H9 (cell line): ENCODE measurements at regions not wholly inside any gene's neighbourhood (a gene's known extent, or its start where the extent isn't known, plus 50 kb on each side); places are given as distances from the start of the nearest gene placed in this dataset.

Experiments used
- DNase-seq: peaks from one replicate; pipeline ENCODE4 v3.0.0-alpha.2; 2017
- H2AFZ ChIP-seq: one replicate; pipeline ENCODE4 v1.6.1; 2013; ENCODE audit warnings: mild to moderate bottlenecking, low read length, control low read depth, moderate library complexity
- H2AK5ac ChIP-seq: 2 replicates; pipeline ENCODE4 v1.6.1; 2013; ENCODE audit warnings: low read length, control low read depth, mixed read lengths; ENCODE audit not compliant: insufficient read length
- H2BK120ac ChIP-seq: one replicate; pipeline ENCODE4 v1.6.1; 2013; ENCODE audit warnings: low read depth, mild to moderate bottlenecking, low read length, control low read depth, inconsistent platforms; ENCODE audit not compliant: poor library complexity, severe bottlenecking
- H2BK12ac ChIP-seq: 2 replicates; pipeline ENCODE4 v1.6.1; 2013; ENCODE audit warnings: low read length, control low read depth, mixed read lengths, low read depth; ENCODE audit not compliant: insufficient read length
- H2BK15ac ChIP-seq: 2 replicates; pipeline ENCODE4 v1.6.1; 2013; ENCODE audit warnings: low read depth, low read length, control low read depth
- H2BK20ac ChIP-seq: one replicate; pipeline ENCODE4 v1.6.1; 2013; ENCODE audit warnings: low read depth, mild to moderate bottlenecking, low read length, control low read depth, inconsistent platforms; ENCODE audit not compliant: poor library complexity, severe bottlenecking
- H2BK5ac ChIP-seq: 2 replicates; pipeline ENCODE4 v1.6.1; 2013; ENCODE audit warnings: low read length, control low read depth, mixed read lengths; ENCODE audit not compliant: insufficient read length
- H3K14ac ChIP-seq: 2 replicates; pipeline ENCODE4 v1.6.1; 2013; ENCODE audit warnings: low read length, control low read depth; ENCODE audit not compliant: insufficient read depth
- H3K18ac ChIP-seq: 2 replicates; pipeline ENCODE4 v1.6.1; 2013; ENCODE audit warnings: low read depth, mild to moderate bottlenecking, mixed read lengths, low read length, control low read depth; ENCODE audit not compliant: insufficient read length
- H3K23ac ChIP-seq: 2 replicates; pipeline ENCODE4 v1.6.1; 2013; ENCODE audit warnings: low read length, control low read depth, mixed read lengths, low read depth; ENCODE audit not compliant: insufficient read length
- H3K23me2 ChIP-seq: 2 replicates; pipeline ENCODE4 v1.6.1; 2013; ENCODE audit warnings: low read depth, mild to moderate bottlenecking, mixed read lengths, low read length, control low read depth; ENCODE audit not compliant: insufficient read length, poor library complexity, severe bottlenecking
- H3K27ac ChIP-seq: 2 replicates; pipeline ENCODE4 v1.5.1; 2013; ENCODE audit warnings: low read length, control low read depth, mixed read lengths, low read depth; ENCODE audit not compliant: insufficient read length
- H3K27me3 ChIP-seq: 2 replicates; pipeline ENCODE4 v1.6.1; 2013; ENCODE audit warnings: low read length, control low read depth, inconsistent platforms; ENCODE audit not compliant: insufficient read depth
- H3K4ac ChIP-seq: 2 replicates; pipeline ENCODE4 v1.6.1; 2013; ENCODE audit warnings: low read depth, mild to moderate bottlenecking, control low read depth, inconsistent platforms, low read length, moderate library complexity
- H3K4me1 ChIP-seq: 2 replicates; pipeline ENCODE4 v1.6.1; 2013; ENCODE audit warnings: low read length, control low read depth, inconsistent platforms; ENCODE audit not compliant: insufficient read depth
- H3K4me2 ChIP-seq: 2 replicates; pipeline ENCODE4 v1.6.1; 2013; ENCODE audit warnings: low read length, control low read depth, mixed read lengths; ENCODE audit not compliant: insufficient read length, insufficient read depth
- H3K56ac ChIP-seq: 2 replicates; pipeline ENCODE4 v1.6.1; 2013; ENCODE audit warnings: low read depth, mild to moderate bottlenecking, mixed read lengths, low read length, control low read depth; ENCODE audit not compliant: insufficient read length
- H3K79me1 ChIP-seq: 2 replicates; pipeline ENCODE4 v1.6.1; 2013; ENCODE audit warnings: low read depth, mild to moderate bottlenecking, moderate library complexity, low read length, control low read depth, inconsistent platforms; ENCODE audit not compliant: insufficient read depth, poor library complexity, severe bottlenecking
- H3K79me2 ChIP-seq: 2 replicates; pipeline ENCODE4 v1.6.1; 2013; ENCODE audit warnings: low read length, control low read depth, inconsistent platforms; ENCODE audit not compliant: insufficient read depth
- H3K9ac ChIP-seq: 2 replicates; pipeline ENCODE4 v1.6.1; 2013; ENCODE audit warnings: low read length, control low read depth, mixed read lengths; ENCODE audit not compliant: insufficient read length; ENCODE audit errors: extremely low read depth
- H3K9me3 ChIP-seq: one replicate; pipeline ENCODE4 v1.6.1; 2013; ENCODE audit warnings: low read depth, low read length, inconsistent platforms; ENCODE audit not compliant: control insufficient read depth
- H3T11ph ChIP-seq: one replicate; pipeline ENCODE4 v1.6.1; 2013; ENCODE audit warnings: mild to moderate bottlenecking, low read length, control low read depth, inconsistent platforms
- H4K20me1 ChIP-seq: one replicate; pipeline ENCODE4 v1.6.1; 2013; ENCODE audit not compliant: control insufficient read depth, insufficient read length, insufficient read depth
- H4K5ac ChIP-seq: 2 replicates; pipeline ENCODE4 v1.6.1; 2013; ENCODE audit warnings: low read depth, mild to moderate bottlenecking, mixed read lengths, low read length, control low read depth; ENCODE audit not compliant: insufficient read length
- H4K8ac ChIP-seq: replicated peaks from 2 replicates; pipeline ENCODE4 v1.6.1; 2013; ENCODE audit warnings: low read length, control low read depth, mixed read lengths, low read depth; ENCODE audit not compliant: insufficient read length
- H4K91ac ChIP-seq: 2 replicates; pipeline ENCODE4 v1.6.1; 2013; ENCODE audit warnings: low read depth, mild to moderate bottlenecking, moderate library complexity, mixed read lengths, low read length, control low read depth; ENCODE audit not compliant: insufficient read length
- H3K27ac Mint-ChIP-seq, 3 experiments: 2 replicates in 2 of 3; 3 replicates in 1 of 3; pipeline ENCODE4 v1.8.0; 2020 to 2021; ENCODE audit warnings: mixed read lengths in 3 of 3, mild to moderate bottlenecking in 1 of 3, moderate library complexity in 1 of 3
- H3K27me3 Mint-ChIP-seq: 2 replicates; pipeline ENCODE4 v1.8.0; 2021; ENCODE audit warnings: low read depth, mild to moderate bottlenecking, moderate library complexity, mixed read lengths
- H3K36me3 Mint-ChIP-seq, 3 experiments: 2 replicates in 2 of 3; 3 replicates in 1 of 3; pipeline ENCODE4 v1.8.0; 2020 to 2021; ENCODE audit warnings: low read depth in 3 of 3, mixed read lengths in 3 of 3; ENCODE audit not compliant: insufficient read depth in 1 of 3
- H3K4me1 Mint-ChIP-seq, 2 experiments: 2 replicates each; pipeline ENCODE4 v1.8.0; 2020; ENCODE audit warnings: mixed read lengths in 2 of 2
- H3K4me3 Mint-ChIP-seq, 2 experiments: 2 replicates in 1 of 2; 3 replicates in 1 of 2; pipeline ENCODE4 v1.8.0; 2020 to 2021; ENCODE audit warnings: mild to moderate bottlenecking in 2 of 2, mixed read lengths in 2 of 2, moderate library complexity in 1 of 2
- H3K9me3 Mint-ChIP-seq, 2 experiments: 2 replicates in 1 of 2; 3 replicates in 1 of 2; pipeline ENCODE4 v1.8.0; 2020; ENCODE audit warnings: mild to moderate bottlenecking in 2 of 2, mixed read lengths in 2 of 2, moderate library complexity in 1 of 2
- WGBS: extraction: QIAGEN DNeasy Blood & Tissue Kit; methylation state at CpG from one replicate; pipeline ENCODE4 v1.1.7; 2013; ENCODE audit warnings: missing lambda C conversion rate, low lambda C conversion rate, mixed read lengths; ENCODE audit not compliant: insufficient read length; ENCODE audit errors: extremely low coverage; 5-methylcytosine and 5-hydroxymethylcytosine counted together
- TF ChIP-seq, protein P1 (sequence below): fragments of 200-600 bp; sonication (generic); conservative IDR thresholded peaks from 3 replicates; pipeline ENCODE4 v1.8.0; 2021; ENCODE audit warnings: antibody characterized with exemption, mild to moderate bottlenecking

DNA sequence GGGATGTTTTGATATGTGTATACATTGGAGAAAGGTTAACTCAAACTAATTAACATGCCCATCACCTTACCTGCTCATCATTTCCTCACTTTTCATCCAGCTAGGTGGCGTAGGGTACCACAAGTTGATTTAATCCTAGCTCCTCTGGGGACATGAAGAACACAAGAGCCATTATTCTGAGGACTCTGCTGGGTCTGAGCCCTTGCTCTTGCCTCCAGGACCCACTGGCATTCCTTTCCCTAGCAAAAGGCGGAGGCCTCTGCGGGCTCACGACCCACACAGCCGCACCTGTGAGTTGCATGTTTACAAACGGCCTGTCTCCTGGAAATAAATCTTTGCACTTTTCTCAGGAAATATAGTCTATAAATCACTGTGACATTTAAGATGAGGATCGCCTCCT is 871.9 kb downstream of the TBC1D22A start:
- Histone ChIP-seq H2BK5ac (no peak overlapping the region), H3K9ac (no peak overlapping the region), H3K4ac (no peak overlapping the region), H3T11ph (no peak overlapping the region), H4K8ac (no peak overlapping the region), H3K4me2 (no peak overlapping the region), H3K23ac (no peak overlapping the region), H4K20me1 (no peaks in the 10 kb centered on the region), H3K79me2 (no peaks in the 10 kb centered on the region; the same call in 1 of the 2 replicates), H3K18ac (no peak overlapping the region), H3K4me1 (no peaks in the 10 kb centered on the region), H2AFZ (no peak overlapping the region), H4K5ac (no peak overlapping the region), H2AK5ac (no peak overlapping the region), H2BK20ac (no peak overlapping the region), H3K9me3 (no peaks in the 10 kb centered on the region), H3K23me2 (no peaks in the 10 kb centered on the region), H3K27ac (no peak overlapping the region), H3K27me3 (no peaks in the 10 kb centered on the region), H3K79me1 (no peaks in the 10 kb centered on the region), H3K56ac (no peak overlapping the region), H2BK120ac (no peak overlapping the region), H4K91ac (no peak overlapping the region), H3K14ac (no peak overlapping the region), H2BK15ac (no peak overlapping the region), H2BK12ac (no peak overlapping the region)
- Mint-ChIP-seq H3K4me1 (peaks cover 0 to 4% of the 10 kb centered on the region in 2 experiments; a peak in 1 of 4 replicates), H3K9me3 (peaks cover 20 to 27% of the 10 kb centered on the region in 2 experiments), H3K36me3 (peaks cover 4 to 18% (median 8%) of the 10 kb centered on the region in 3 experiments), H3K27ac (no peak overlapping the region), H3K4me3 (no peak overlapping the region), H3K27me3 (peaks cover 23% of the 10 kb centered on the region)
- WGBS: no CpG with 5 or more reads among the region's 7 CpGs
- TF ChIP-seq, protein P1, sequence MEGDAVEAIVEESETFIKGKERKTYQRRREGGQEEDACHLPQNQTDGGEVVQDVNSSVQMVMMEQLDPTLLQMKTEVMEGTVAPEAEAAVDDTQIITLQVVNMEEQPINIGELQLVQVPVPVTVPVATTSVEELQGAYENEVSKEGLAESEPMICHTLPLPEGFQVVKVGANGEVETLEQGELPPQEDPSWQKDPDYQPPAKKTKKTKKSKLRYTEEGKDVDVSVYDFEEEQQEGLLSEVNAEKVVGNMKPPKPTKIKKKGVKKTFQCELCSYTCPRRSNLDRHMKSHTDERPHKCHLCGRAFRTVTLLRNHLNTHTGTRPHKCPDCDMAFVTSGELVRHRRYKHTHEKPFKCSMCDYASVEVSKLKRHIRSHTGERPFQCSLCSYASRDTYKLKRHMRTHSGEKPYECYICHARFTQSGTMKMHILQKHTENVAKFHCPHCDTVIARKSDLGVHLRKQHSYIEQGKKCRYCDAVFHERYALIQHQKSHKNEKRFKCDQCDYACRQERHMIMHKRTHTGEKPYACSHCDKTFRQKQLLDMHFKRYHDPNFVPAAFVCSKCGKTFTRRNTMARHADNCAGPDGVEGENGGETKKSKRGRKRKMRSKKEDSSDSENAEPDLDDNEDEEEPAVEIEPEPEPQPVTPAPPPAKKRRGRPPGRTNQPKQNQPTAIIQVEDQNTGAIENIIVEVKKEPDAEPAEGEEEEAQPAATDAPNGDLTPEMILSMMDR: peak; percentile 53; the same call in 2 of the 3 replicates
- DNase-seq: no peak
